GM21529 (cell line): ENCODE measurements at regions not wholly inside any gene's neighbourhood (a gene's known extent, or its start where the extent isn't known, plus 50 kb on each side); places are given as distances from the start of the nearest gene placed in this dataset.
"Not testable (repeated sequence)": the region's sequence is repeated elsewhere in the genome, so short reads cannot be mapped to it uniquely, and the experiment has no call there.

ENCODE experiments used
- ATAC-seq: cut with Tn5 transposase; IDR thresholded peaks from one replicate; pipeline ENCODE4 v1.9.1; 2021; ENCODE audit not compliant: unreplicated experiment

DNA sequence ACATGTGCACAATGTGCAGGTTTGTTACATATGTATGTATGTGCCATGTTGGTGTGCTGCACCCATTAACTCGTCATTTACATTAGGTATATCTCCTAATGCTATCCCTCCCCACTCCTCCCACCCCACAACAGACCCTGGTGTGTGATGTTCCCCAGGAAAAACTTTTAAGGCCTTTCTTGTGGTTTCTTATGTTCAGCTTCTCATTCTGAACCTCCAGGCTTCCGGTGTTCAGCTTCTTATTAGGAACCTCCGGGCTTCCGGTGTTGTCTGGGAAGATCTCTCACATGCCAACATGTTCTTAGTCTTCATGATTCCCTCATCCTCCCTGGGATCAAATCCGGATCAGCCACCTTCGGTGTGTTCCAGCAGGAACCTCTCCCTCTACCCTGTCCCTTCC, 338.8 kb upstream of the IRX2 start:
- ATAC-seq = not testable (repeated sequence)

DNA sequence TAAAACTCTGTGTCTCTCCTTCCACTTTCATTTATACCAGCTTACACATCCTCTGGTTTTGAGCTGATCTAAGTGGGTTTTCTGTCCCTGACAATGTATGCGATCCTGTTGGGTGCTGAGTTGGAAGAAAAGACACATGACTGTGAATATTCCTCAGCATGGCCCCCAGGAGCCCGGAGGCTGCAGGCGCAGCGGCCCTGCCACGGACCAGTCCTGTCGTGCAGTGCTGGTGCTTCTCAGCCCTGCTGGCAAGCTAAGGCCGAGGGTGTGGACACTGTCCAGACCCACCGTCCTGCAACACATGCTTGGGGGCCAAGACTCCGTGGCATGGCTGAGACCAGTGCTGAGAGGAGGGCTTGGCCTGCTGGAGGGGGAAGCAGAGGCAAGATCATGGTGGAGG, 328.9 kb upstream of the IRX2 start:
- no peak for ATAC-seq

DNA sequence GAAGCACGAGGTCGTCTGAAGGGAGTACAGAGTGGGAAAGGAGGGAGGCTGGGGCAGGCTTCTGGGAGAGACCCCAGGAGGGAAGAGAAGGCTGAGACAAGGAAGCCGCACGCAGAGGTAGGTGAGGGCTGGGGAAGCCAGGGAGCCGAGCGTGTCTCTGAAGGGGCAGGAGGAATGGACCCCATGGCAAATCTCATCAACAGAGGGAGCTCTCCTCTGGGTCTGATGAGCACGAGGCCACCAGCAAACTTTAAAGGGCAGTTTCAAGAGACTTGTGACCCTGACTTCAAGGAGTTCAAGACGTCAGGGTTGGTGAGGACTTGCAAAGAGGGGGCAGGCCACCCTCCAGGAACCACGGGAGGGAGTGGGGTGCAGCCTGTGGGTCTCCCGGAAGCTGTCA, 326.2 kb upstream of the IRX2 start:
- no peak for ATAC-seq

DNA sequence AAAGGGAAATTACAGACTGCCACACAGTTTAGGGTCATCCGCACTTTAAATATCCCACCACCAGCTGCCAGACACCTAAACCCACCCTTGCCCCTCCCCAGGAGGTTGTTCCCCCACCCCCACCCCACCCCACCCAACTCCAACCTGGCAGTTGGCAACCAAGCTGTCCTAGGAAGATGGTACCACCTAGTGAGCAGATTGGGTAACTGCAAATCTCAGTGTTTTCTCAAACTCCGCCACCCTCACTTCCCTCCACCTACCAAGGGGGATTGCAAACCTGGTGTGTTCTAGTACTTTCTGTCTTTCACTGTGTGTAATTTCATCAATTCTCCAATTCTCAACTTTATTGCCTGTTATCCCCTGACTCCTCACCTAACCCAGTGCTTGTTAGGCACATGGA, 323.8 kb upstream of the IRX2 start:
- ATAC-seq = no peak

DNA sequence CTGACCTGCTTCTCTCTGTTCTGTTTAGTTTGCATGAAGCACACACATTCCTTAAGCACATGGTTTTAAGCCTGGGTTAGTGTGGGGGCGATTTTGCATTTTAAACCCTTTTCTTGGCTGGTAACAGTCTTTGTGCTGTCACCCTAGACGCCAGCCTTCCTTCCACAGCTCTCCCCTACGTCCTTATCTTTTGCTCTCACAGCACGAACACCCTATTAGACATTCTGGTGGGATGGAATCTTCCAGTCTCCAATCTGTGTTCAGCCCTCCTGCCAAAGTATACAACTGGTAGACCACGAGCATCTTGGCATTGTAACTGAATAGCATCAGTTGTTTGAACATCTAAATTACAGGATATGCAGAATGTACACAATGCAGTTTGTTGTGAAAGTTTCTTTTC, 316.9 kb upstream of the IRX2 start:
- ATAC-seq = no peak

DNA sequence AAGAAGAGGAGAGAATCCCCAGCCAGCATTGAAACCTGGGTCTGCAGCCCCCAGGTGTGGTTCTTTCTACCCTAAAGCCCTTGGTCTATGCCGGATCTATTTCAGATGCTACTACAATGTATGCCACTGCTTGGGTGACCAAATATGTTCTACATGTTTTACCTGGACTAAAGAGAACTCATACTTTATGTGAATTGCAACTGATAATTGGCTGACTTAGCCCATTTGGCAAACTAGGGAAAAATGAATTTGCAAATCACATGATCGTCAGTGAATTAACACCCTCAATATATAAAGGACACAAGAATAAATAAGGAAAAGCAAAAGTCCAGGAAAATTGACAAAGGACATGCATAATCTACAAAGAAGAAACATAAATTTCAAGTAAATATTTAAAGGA, 308.8 kb upstream of the IRX2 start:
- no peak for ATAC-seq

DNA sequence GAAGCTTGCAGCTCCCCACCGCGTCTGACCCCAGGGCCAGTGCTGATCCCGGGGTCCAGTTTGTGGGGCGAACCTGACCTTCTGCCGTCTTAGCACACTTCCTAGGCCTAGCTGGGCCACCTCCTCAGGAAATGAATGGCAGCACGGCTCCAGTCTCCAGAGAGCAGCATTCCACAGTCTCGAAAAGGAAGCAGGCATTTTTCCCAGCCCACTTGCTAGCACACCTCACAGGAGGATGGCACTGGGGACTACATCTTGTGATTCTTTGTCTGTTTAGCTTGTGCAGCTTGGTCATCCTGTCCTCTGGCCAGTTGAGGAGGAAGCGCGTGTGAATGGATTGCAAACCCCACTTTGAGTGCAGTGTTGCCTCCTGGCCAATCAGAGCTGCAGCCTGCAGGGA, 308.0 kb upstream of the IRX2 start:
- no peak for ATAC-seq

DNA sequence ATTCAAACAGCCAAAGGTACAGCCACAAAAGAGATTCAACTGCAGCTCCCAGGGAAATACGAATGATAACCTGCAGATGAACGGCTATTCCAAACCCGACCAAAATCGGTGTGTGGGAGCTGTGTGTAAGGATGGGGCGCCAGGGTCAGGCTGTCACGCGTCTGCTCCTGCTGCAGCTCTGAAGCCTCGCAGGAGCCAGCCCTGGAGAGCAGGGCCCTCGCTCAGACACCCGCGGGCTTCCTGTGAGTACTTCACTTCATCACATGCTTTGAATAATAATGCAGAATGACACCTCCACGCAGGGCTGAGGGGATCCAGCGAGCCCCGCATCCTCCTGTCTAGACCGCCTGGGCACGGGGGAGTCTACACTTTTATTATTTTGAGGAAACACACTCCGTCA, 307.5 kb upstream of the IRX2 start:
- ATAC-seq = no peak

DNA sequence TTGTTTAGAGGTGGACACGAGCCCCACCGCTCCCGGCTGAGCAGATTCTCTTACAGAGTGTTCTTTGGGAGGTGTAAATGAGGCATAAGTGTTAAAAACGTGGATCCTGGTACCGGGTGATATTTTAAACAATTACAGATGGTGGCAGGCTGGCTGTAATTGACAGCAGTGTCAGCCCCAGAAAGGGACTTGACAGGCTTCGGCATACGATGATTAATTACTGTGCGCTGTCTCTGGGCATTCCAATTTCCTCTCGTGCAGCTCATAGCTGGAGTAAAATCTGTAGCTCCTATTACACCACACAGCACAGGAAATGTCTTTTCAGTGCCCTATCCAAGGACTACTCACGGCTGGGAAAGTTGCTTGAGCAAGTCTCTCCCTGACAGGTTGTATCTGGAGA, 305.4 kb upstream of the IRX2 start:
- ATAC-seq = no peak

DNA sequence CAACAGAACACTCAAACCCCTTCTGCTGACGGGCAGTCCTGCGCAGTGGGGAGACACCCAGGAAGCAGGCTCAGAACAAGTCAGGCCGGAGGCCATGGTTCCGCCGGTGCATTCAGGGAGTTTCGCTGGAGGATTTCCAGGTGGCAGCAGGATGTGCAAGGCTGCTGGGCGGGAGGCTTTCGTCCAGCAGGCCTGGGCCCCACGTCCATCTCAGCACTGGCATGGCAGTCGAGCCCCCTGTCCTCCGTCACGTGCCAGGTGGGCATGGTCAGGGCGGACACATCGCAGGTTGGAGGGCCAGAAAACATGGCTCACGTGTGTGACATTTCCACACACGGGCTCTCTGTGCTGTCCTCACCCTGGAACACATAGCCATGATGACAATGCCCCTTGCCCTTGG, 299.9 kb upstream of the IRX2 start:
- ATAC-seq = no peak

DNA sequence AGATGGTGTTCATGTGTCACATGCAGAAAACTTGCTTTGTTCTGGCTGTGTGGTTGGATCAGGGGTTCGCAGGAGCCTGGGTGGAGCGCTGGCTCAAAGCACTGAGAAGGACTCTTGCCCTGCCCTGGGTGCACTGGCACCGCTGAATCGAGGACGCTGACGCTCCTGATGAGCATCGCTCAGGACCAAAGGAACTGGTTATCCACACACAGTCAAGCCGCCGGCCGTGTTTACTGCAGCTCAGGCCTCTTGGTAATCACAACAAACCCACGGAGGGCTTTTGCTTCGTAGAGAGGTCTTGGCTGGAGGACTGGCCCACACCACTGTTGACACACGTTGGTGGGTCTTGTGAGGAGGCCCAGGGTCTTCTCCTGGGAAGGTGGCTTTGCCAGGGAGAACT, 299.4 kb upstream of the IRX2 start:
- no peak for ATAC-seq

DNA sequence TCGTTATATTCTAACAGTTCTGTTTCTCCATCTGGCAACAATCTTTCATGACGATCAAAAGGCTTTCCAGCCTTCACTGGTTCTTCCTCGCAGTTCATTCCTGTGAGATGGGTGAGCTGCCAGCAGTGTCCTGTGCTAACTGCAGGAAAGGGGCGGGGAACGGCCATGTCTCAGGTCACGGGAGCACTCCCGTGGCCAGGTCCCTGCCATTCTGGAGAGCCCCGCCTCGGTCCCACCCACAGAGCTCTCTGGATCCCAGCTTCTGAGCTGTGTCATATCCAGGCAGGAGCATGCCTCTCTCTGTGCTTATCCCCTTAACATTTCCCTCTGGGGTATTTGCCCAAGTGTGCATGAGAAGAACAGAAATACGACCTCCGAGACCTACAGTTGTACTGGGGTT, 297.8 kb upstream of the IRX2 start:
- no peak for ATAC-seq

DNA sequence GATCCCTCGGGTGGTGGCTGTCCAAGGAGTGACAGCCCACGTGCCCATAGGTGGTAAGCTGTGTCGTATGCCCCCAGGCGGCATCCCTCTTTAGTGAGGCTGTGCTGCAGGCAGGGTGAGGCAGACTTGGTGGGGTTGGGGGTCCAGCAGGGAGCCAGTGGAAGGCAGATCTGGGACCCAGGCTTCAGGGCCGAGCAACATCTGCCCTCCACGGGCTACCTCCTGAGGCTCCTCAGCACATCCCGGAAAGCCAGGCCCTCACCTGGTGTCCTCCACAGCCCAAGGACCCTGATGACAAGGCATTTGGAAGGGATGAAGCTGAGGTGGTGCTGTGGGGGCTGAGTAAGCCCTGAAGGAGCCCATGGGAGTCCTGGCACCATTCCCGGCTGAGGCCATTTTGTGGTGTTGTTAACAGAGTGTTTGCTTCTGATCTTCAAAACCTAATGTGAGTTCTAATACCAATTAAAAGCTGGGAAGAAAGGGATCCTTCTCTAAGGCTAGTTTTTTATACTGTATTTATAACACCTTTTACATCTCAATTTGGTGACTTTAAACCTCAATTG, 295.8 kb upstream of the IRX2 start:
- ATAC-seq = no peak

DNA sequence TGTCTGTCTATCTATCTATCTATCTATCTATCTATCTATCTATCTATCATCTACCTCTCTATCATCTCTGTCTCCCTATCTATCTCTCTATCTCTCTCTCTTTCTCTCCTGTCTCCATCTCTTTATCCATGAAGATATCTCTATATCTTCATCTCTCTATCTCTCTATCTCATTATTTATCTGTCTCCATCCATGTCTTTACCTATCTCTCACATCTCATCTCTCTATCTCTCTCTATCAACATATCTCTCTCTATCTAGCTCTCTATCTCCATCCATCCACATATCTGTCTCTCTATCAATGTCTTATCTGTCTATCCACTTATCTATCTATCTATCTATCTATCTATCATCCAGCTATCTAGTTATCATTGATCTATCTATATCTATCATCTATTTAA, 292.1 kb upstream of the IRX2 start:
- no peak for ATAC-seq

DNA sequence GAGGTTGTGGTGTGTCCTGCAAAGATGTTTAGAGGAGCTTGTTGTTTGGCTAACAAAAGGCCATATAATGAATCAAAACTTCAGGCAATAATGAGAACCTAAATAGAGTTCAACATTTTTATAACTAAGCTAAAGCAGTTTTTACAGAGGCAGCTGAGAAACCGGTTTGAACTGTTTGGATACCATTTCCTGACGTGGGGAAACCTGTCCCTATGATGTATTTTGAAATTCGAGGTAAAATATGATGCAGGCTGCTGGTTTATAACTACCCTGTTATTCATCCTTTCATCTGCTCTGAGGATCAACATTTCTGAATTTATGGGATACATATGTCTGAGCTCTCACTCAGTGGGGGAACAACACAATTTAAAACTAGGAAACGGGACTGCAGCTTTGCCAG, 289.5 kb upstream of the IRX2 start:
- ATAC-seq = no peak

DNA sequence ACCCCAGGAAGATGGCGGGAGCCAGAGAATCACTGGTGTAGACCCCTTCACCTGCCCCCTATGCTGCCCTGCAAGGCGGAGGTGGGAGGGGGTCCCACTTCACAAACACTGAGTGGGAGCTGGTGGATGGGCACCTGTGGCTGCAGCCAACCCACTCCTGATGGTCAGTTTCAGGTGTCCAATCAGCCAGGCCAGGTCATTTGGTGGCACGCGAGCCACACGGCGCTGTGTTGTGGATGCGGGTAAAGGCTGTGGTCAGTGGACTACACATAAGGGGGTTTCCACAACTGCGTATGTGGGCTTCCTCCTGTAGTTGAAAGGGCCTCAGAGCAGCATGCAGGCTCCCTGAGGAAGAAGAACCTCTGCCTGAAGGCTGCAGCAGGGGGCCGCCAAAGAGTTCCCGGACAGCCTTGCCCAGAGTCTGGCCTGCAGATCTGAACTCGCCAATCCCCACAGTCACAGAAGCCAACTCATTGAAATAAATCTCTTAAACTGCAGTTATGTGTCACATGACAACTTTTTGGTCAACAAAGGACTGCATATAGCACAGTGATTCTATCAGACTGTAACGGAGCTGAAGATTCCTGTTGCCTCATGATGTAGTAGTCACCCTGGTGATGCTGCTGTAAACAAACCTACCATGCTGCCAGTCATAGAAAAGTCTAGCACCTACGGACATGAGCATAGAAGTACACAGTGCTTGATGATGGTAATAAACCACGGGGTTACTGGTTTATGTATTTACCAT, 284.7 kb upstream of the IRX2 start:
- ATAC-seq = no peak

DNA sequence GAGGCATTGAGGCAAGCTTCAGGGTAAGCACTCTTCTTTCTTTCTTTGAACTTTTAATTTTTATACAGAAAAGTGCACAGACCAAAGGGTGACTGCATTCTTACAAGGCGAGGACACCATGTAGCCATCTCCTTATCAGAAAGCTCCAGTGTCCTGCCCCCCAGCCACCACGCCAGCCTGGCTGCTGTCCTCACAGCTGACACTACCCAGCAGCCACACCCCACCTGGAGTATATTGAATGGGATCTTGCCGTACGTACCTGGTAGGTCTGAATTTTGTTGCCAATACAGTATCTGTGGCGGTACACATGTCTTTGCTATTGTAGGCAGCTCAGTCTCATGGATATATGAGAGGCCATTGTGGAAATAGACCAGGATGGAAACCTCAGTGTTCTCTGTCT, 284.0 kb upstream of the IRX2 start:
- ATAC-seq = no peak

DNA sequence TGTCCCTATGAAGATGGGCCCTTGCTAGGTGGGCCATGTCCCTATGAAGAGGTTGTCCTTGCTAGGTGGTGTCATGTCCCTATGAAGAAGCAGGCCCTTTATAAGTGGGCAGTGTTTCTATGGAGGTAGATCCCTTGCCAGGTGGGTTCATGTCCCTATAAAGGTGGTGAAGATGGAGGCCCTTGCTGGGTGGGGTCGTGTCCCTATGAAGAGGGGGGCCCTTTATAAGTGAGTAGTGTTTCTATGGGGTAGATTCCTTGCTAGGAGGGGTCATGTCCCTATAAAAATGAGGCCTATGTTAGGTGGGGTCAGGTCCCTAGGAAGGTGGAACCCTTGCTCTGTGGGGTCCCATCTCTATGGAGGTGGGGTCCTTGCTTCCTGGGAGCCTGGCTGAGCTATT, 283.4 kb upstream of the IRX2 start:
- no peak for ATAC-seq

DNA sequence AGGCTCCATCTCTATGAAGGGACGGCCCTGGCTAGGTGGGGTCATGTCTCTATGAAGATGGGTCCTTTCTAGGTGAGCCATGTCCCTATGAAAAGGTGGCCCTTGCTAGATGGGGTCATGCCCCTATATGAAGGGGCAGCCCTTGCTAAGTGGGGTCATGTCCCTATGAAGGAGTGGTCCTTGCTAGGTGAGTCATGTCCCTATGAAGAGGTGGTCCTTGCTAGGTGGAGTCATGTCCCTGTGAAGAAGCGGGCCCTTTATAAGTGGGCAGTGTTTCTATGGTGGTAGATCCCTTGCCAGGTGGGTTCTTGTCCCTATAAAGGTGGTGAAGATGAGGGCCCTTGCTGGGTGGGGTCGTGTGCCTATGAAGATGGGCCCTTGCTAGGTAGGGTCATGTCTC, 283.0 kb upstream of the IRX2 start:
- no peak for ATAC-seq

DNA sequence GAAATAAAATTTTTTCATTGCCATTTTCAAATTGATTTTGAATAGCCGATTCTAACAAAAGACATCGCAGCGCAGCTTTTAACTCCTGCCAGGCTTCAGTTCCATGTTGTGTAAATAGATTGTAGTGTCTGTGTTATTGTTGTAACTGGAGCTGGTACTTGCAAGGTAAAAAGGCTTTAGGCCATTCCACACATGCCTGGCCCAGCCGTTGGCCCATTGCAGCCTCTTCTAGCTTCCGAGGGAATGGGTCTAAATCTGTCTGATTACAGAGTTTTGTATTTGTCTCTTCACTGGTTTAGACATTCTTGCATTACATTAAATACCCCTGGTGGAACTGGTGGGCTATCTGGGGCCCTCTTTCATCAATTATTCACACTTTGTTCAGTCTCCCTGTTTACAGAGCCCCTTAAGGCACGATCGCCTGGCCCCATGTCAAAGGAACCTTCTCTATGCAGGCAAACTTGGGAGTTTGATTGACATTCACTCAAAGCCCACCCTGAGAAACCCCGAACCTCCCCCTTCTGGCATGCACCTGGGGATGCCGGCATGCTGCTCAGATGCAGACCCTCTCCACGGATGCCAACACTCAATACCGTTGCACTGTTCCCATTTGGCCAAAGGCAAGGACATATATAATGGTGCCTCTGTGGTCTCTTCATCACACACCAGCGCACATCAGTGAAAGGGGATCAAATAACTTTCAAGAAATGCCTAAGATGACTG, 281.7 kb upstream of the IRX2 start:
- ATAC-seq = no peak

DNA sequence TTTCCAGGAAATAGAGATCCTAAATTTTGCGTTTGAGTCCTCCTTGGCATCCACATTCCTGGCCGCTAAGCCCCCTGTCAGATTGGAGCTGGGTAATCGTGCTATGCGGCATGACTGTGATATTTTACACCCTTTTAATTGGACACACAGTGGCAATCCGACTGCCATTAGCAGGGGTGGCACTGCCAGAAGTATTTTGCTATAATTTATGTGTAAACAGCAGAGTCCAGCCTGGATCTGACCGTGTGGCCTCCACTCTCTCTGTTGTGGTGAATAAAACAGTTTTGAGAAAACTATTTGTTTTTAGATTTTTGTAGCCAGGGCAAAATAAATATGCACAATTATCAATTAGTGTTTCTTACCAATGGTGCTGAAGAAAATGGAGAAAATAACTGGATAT, 281.0 kb upstream of the IRX2 start:
- no peak for ATAC-seq

DNA sequence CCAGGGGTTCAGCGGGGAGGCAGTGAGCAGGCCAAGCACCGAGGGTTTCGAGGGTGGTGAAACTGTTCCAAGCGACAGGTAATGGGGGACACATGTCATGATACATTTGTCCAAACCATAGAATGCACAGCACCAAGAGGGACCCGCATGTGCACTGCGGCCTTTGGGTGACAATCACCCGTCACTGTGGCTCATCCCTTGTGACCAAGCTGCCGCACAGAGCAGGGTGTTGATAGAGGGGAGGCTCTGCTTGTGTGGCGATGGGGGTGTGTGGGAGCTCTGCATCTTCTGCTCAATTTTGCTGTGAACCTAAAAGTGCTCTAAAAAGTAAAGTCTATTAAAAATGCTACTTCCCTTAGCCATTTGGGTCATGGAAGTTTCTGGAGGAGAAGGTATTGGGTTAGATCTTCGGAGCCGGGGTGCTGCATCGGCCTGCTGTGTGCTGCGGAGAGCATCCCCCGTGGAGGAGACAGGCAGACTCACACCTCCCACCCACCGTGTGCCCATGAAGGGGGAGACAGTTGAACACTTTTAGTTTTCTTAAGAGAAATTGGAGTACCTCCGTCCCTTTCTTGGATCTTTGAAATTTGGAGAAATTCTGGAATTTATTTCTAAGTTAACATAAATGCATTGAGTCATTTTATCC, 280.4 kb upstream of the IRX2 start:
- ATAC-seq = no peak
